ENCODE measurements at regions not wholly inside any gene's neighbourhood (a gene's known extent, or its start where the extent isn't known, plus 50 kb on each side); places are given as distances from the start of the nearest gene placed in this dataset.

DNA sequence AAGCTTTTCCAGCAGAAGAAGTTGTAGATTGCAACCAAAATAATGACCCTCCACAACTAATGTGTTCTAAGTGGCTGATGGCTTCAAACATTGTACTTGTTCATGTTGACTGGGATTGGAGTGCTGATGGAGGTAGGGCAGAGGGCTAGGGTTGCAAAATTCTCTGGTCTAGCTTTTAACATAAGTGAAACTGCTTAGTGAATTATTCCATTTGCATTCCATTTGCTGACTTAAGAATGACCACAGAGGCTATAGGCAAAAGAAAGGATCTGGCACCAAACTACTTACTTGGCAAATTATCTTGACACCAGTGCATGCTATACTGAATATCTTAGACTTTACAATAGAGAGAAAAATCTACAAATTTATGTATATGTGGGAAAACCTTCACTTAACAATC, 287.0 kb downstream of the FGF9 start:
- TF ChIP-seq, protein P1, sequence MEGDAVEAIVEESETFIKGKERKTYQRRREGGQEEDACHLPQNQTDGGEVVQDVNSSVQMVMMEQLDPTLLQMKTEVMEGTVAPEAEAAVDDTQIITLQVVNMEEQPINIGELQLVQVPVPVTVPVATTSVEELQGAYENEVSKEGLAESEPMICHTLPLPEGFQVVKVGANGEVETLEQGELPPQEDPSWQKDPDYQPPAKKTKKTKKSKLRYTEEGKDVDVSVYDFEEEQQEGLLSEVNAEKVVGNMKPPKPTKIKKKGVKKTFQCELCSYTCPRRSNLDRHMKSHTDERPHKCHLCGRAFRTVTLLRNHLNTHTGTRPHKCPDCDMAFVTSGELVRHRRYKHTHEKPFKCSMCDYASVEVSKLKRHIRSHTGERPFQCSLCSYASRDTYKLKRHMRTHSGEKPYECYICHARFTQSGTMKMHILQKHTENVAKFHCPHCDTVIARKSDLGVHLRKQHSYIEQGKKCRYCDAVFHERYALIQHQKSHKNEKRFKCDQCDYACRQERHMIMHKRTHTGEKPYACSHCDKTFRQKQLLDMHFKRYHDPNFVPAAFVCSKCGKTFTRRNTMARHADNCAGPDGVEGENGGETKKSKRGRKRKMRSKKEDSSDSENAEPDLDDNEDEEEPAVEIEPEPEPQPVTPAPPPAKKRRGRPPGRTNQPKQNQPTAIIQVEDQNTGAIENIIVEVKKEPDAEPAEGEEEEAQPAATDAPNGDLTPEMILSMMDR (IDR thresholded peaks at IDR 0.05), result no peak
- no peak for TF ChIP-seq SIN3A (IDR thresholded peaks at IDR 0.05; ENCODE audit: borderline replicate concordance, insufficient read depth, low read depth, low read length)
- TF ChIP-seq POLR2AphosphoS5 (IDR thresholded peaks at IDR 0.05; ENCODE audit: low read depth, low read length), result no peak
